ENCODE measurements at regions not wholly inside any gene's neighbourhood (a gene's known extent, or its start where the extent isn't known, plus 50 kb on each side); places are given as distances from the start of the nearest gene placed in this dataset.
"Not testable (repeated sequence)": the region's sequence is repeated elsewhere in the genome, so short reads cannot be mapped to it uniquely, and the experiment has no call there.

DNA sequence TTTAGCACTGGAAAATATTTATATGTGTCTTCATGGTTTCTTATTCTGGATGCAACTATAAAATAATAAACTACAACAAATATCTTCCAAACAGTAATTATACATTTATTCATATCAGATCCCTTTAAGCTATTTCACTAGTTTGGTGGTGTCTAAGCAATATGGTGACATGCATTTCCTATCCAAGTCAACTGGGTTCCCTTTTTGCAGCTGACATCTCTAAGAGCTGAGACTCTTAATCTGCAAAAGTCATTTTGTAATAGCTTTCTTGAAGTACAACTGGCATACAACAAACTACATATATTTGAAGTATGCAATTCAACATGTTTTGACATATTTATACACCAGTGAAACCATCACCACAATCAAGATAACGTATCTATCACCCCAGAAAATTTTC lies 59.9 kb upstream of the SLC1A4 start:
- no peak for TF ChIP-seq SUZ12 (IDR thresholded peaks at IDR 0.05; ENCODE audit: extremely low read depth, insufficient read depth, insufficient read length)
- Histone ChIP-seq H3K4me3 (ENCODE audit: insufficient read length, low read depth) (no peak overlapping the region), H3K9me3 (ENCODE audit: insufficient read depth, low read length) (peaks cover 41% of the 10 kb centered on the region; the same call in 1 of the 2 replicates), H3K27me3 (ENCODE audit: insufficient read depth, insufficient read length) (no peaks in the 10 kb centered on the region), H3K4me1 (ENCODE audit: insufficient read depth, insufficient read length) (no peaks in the 10 kb centered on the region), H3K36me3 (ENCODE audit: insufficient read depth, insufficient read length, low read length) (no peaks in the 10 kb centered on the region), H3K9ac (ENCODE audit: insufficient read length, low read depth) (no peak overlapping the region)
- DNase-seq (ENCODE audit: low read depth, low spot score), result no peak

DNA sequence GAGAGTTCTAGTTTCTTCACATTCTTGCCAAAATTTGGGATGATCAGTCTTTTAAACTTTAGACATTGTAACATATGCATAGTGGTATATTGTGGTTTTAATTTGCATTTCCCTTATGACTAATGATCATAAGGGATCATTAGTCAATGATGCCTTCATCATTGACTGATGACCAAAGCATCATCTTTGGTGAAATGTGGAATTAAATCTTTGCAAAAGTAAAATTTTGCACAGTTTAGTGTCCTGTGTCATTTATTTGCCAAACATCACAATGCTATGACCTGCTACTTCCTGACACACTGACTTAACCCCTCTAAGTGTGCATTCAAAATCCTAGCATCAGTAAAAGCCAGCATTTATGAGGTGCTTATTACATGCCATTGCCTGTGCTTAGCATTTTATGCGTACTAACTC lies 58.9 kb upstream of the SLC1A4 start:
- H3K9me3 ChIP-seq (ENCODE audit: insufficient read depth, low read length), result peaks cover 32% of the 10 kb centered on the region; the same call in 1 of the 2 replicates
- no peak overlapping the region for H3K4me3 ChIP-seq (ENCODE audit: insufficient read length, low read depth)
- H3K27me3 ChIP-seq (ENCODE audit: insufficient read depth, insufficient read length), result no peaks in the 10 kb centered on the region
- no peak overlapping the region for H3K9ac ChIP-seq (ENCODE audit: insufficient read length, low read depth)
- TF ChIP-seq SUZ12 (IDR thresholded peaks at IDR 0.05; ENCODE audit: extremely low read depth, insufficient read depth, insufficient read length), result no peak
- TF ChIP-seq ZNF274 (IDR thresholded peaks at IDR 0.05; ENCODE audit: low read depth, low read length), result no peak
- TF ChIP-seq YY1 (IDR thresholded peaks at IDR 0.05; ENCODE audit: insufficient read depth, insufficient read length), result no peak
- H3K36me3 ChIP-seq (ENCODE audit: insufficient read depth, insufficient read length, low read length), result no peaks in the 10 kb centered on the region
- no peak for DNase-seq (ENCODE audit: low read depth, low spot score)
- no peaks in the 10 kb centered on the region for H3K4me1 ChIP-seq (ENCODE audit: insufficient read depth, insufficient read length)

DNA sequence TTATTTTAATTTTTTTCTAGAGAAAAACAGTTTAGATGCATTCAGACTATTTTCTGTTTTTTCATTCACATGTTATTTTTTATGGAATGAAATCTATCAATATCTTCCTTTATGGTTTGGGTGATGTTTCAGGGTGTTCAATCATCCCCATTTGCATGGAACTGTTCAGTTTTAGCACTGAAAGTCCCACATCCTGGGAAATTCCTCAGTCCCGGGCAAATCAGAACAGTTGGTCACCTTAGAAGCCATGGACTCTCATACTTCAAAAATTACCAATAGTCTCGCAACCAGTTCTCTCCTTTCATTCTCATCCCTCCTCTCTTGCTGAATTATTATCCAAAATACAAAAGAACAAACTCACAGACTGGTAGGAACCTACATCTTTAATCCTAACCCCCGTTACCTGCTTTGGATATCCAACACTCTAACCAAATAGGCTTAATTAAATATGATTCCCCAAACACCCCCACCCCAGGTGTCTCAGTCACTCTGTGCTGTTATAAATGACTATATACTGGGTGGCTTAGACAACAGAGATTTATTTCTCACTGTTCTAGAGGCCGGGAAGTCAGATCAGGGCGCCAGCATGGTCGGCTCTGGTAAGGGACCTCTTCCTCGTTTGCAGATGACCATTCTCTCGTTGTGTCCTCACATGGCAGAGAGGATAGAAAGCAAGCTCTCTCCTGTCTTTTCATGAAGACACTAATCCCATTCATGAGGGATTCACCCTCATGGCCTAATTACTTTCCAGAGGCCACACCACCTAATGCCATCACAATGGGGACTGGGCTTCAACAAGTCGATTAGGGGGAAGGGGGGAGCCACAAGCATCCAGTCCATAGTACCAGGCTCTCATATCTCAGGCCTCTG lies 57.7 kb upstream of the SLC1A4 start:
- no peak for DNase-seq (ENCODE audit: low read depth, low spot score)
- Histone ChIP-seq H3K4me1 (ENCODE audit: insufficient read depth, insufficient read length) (no peaks in the 10 kb centered on the region), H3K4me3 (ENCODE audit: insufficient read length, low read depth) (no peak overlapping the region), H3K9ac (ENCODE audit: insufficient read length, low read depth) (no peak overlapping the region), H3K36me3 (ENCODE audit: insufficient read depth, insufficient read length, low read length) (no peaks in the 10 kb centered on the region), H3K9me3 (ENCODE audit: insufficient read depth, low read length) (peaks cover 26% of the 10 kb centered on the region; the same call in 1 of the 2 replicates), H3K27me3 (ENCODE audit: insufficient read depth, insufficient read length) (no peaks in the 10 kb centered on the region)
- TF ChIP-seq YY1 (IDR thresholded peaks at IDR 0.05; ENCODE audit: insufficient read depth, insufficient read length) (no peak), ZNF274 (IDR thresholded peaks at IDR 0.05; ENCODE audit: low read depth, low read length) (no peak)

DNA sequence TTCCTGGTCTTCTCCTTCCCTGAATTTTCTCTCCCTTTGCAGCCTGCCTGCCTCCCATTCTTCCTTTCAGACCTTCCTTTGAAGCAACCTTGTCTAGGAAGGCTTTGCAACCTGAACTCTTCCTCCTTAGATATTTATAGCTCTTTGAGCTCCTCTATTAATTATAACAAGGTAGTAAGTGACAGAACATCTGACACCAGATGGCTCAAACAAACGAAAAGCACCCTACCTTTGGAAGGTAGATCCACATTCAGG lies 57.2 kb upstream of the SLC1A4 start:
- Histone ChIP-seq H3K9ac (ENCODE audit: insufficient read length, low read depth) (no peak overlapping the region), H3K4me1 (ENCODE audit: insufficient read depth, insufficient read length) (no peaks in the 10 kb centered on the region), H3K4me3 (ENCODE audit: insufficient read length, low read depth) (no peak overlapping the region), H3K36me3 (ENCODE audit: insufficient read depth, insufficient read length, low read length) (no peaks in the 10 kb centered on the region), H3K9me3 (ENCODE audit: insufficient read depth, low read length) (peaks cover 20% of the 10 kb centered on the region; the same call in 1 of the 2 replicates), H3K27me3 (ENCODE audit: insufficient read depth, insufficient read length) (no peaks in the 10 kb centered on the region)
- DNase-seq (ENCODE audit: low read depth, low spot score), result no peak
- TF ChIP-seq YY1 (IDR thresholded peaks at IDR 0.05; ENCODE audit: insufficient read depth, insufficient read length) (no peak), ZNF274 (IDR thresholded peaks at IDR 0.05; ENCODE audit: low read depth, low read length) (no peak), SUZ12 (IDR thresholded peaks at IDR 0.05; ENCODE audit: extremely low read depth, insufficient read depth, insufficient read length) (no peak)

DNA sequence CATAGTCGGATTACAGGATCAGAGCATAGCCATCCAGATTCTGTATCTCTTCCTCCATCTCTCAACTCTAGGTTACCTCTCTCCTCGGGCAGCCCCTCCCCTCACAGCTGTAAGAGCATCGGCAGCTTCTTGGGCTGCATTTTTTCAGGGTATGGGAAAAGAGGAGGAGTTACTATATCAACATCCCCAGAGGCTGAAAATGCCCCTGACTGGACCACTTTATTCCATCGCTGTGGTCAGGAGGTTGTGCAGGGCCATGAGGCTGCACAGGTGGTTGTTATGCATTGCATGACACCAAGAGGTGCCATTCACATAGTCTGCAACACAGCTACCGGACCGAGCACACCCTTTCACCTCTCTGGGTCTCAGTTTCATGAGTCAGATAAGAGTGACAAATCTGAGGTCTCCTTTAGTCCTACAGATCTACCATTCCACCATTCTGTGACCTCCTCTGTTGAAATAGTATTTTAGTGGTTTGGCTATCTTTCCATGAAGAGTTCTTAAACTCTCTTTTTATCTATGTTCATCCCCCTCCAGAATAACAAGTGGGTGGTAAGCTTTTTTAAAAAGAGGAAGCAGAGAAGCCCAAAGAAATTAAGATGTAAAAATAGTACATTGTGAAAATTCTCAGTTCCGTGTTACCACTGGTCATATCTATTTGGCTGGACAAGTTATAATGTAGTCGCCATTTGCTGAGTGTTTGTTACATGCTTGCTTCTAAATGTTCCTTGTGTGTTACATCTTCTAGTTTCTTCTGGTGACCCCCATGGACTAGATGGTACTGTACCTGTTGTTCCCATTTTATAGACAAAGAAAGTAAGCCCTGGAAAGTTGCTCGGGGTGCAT lies 56.6 kb upstream of the SLC1A4 start:
- no peak for DNase-seq (ENCODE audit: low read depth, low spot score)
- H3K4me1 ChIP-seq (ENCODE audit: insufficient read depth, insufficient read length), result no peaks in the 10 kb centered on the region

DNA sequence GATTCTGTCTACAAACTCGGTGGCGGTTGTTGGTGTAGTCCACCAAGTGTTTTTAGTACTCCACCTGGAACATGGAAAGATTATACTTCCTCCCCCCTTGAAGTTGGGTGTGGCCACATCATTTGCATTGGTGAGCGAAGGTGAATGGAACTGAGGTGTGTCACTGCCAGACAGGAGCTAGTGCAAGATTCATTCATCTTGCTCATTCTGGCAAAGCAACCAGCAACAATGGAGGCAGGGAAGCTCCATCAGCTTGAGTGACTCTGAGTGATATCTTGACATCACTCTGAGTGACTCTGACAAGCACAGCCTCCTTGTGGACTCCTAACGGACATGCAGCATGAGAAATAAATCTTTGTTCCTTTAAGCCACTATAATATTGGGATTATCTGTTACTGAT lies 54.7 kb upstream of the SLC1A4 start:
- H3K27me3 ChIP-seq (ENCODE audit: insufficient read depth, insufficient read length), result no peaks in the 10 kb centered on the region
- DNase-seq (ENCODE audit: low read depth, low spot score), result no peak
- no peak overlapping the region for H3K9ac ChIP-seq (ENCODE audit: insufficient read length, low read depth)
- peaks cover 6% of the 10 kb centered on the region; the same call in 1 of the 2 replicates for H3K9me3 ChIP-seq (ENCODE audit: insufficient read depth, low read length)
- no peaks in the 10 kb centered on the region for H3K36me3 ChIP-seq (ENCODE audit: insufficient read depth, insufficient read length, low read length)
- H3K4me3 ChIP-seq (ENCODE audit: insufficient read length, low read depth), result no peak overlapping the region
- TF ChIP-seq SUZ12 (IDR thresholded peaks at IDR 0.05; ENCODE audit: extremely low read depth, insufficient read depth, insufficient read length), result no peak
- no peaks in the 10 kb centered on the region for H3K4me1 ChIP-seq (ENCODE audit: insufficient read depth, insufficient read length)

More for the DNA sequence above, 56.6 kb upstream of the SLC1A4 start:
- peaks cover 15% of the 10 kb centered on the region; the same call in 1 of the 2 replicates for H3K9me3 ChIP-seq (ENCODE audit: insufficient read depth, low read length)
- H3K4me3 ChIP-seq (ENCODE audit: insufficient read length, low read depth), result no peak overlapping the region
- TF ChIP-seq YY1 (IDR thresholded peaks at IDR 0.05; ENCODE audit: insufficient read depth, insufficient read length) (no peak), SUZ12 (IDR thresholded peaks at IDR 0.05; ENCODE audit: extremely low read depth, insufficient read depth, insufficient read length) (no peak), ZNF274 (IDR thresholded peaks at IDR 0.05; ENCODE audit: low read depth, low read length) (no peak)
- H3K27me3 ChIP-seq (ENCODE audit: insufficient read depth, insufficient read length), result no peaks in the 10 kb centered on the region
- no peak overlapping the region for H3K9ac ChIP-seq (ENCODE audit: insufficient read length, low read depth)
- no peaks in the 10 kb centered on the region for H3K36me3 ChIP-seq (ENCODE audit: insufficient read depth, insufficient read length, low read length)

DNA sequence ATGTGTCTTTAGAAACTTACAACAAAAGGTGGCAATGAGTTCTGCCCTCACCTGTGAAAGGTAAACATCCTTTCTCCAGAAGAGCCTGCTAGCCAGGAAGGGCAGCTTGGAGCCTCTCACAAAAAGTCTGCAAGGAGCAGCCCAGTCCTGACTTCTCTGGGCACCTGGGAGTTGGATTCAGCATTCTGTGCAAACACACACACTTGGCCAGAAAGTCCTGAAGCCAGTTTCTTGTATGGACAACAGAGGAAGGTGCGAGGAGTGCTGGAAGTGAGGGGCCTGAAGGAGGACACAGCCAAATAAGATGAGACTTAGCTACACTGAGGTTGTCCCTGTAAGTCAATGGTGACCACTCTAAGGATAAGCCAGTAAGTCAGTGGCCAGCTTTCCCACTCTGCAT lies 52.4 kb upstream of the SLC1A4 start:
- Histone ChIP-seq H3K9ac (ENCODE audit: insufficient read length, low read depth) (no peak overlapping the region), H3K4me1 (ENCODE audit: insufficient read depth, insufficient read length) (no peaks in the 10 kb centered on the region), H3K9me3 (ENCODE audit: insufficient read depth, low read length) (peaks cover 6% of the 10 kb centered on the region; the same call in 1 of the 2 replicates), H3K4me3 (ENCODE audit: insufficient read length, low read depth) (no peak overlapping the region), H3K27me3 (ENCODE audit: insufficient read depth, insufficient read length) (no peaks in the 10 kb centered on the region), H3K36me3 (ENCODE audit: insufficient read depth, insufficient read length, low read length) (no peaks in the 10 kb centered on the region)
- TF ChIP-seq YY1 (IDR thresholded peaks at IDR 0.05; ENCODE audit: insufficient read depth, insufficient read length) (no peak), SUZ12 (IDR thresholded peaks at IDR 0.05; ENCODE audit: extremely low read depth, insufficient read depth, insufficient read length) (no peak)
- DNase-seq (ENCODE audit: low read depth, low spot score), result no peak

GRCh38 chr2:64937314-64937686 lies 51.9 kb upstream of the SLC1A4 start:
- H3K27me3 ChIP-seq (ENCODE audit: insufficient read depth, insufficient read length); H3K9ac ChIP-seq (ENCODE audit: insufficient read length, low read depth); H3K9me3 ChIP-seq (ENCODE audit: insufficient read depth, low read length); H3K4me3 ChIP-seq (ENCODE audit: insufficient read length, low read depth); DNase-seq (ENCODE audit: low read depth, low spot score); H3K36me3 ChIP-seq (ENCODE audit: insufficient read depth, insufficient read length, low read length); H3K4me1 ChIP-seq (ENCODE audit: insufficient read depth, insufficient read length): not testable (repeated sequence)
